ENCODE measurements at regions not wholly inside any gene's neighbourhood (a gene's known extent, or its start where the extent isn't known, plus 50 kb on each side); places are given as distances from the start of the nearest gene placed in this dataset.
"Not testable (repeated sequence)": the region's sequence is repeated elsewhere in the genome, so short reads cannot be mapped to it uniquely, and the experiment has no call there.

GRCh38 chr7:112587504-112587903, 106.7 kb downstream of the LSMEM1 start:
- Histone ChIP-seq H3K9me3 (ENCODE audit: low read length) (no peaks in the 10 kb centered on the region), H3K36me3 (ENCODE audit: insufficient read depth, low read length) (no peaks in the 10 kb centered on the region), H3K4me3 (ENCODE audit: low read length) (no peak overlapping the region), H3K9ac (ENCODE audit: low read length) (no peak overlapping the region), H3K27ac (ENCODE audit: low read length) (no peak overlapping the region), H4K20me1 (ENCODE audit: insufficient read depth) (no peaks in the 10 kb centered on the region), H3K4me2 (ENCODE audit: low read length) (no peak overlapping the region), H3K79me2 (replicated peaks; ENCODE audit: insufficient read depth, low read length) (no peaks in the 10 kb centered on the region), H3F3A (ENCODE audit: insufficient read depth, low read length, poor library complexity, severe bottlenecking) (no peaks in the 10 kb centered on the region), H2AFZ (ENCODE audit: low read depth, low read length) (no peak overlapping the region), H3K9me2 (ENCODE audit: insufficient read depth, low read length) (no peaks in the 10 kb centered on the region), H3K27me3 (ENCODE audit: insufficient read depth, low read depth, low read length) (no peaks in the 10 kb centered on the region)
- TF ChIP-seq POLR2AphosphoS5 (IDR thresholded peaks at IDR 0.05): no peak
- TF ChIP-seq TAF1 (IDR thresholded peaks at IDR 0.05; ENCODE audit: low read depth): no peak
- no peak for TF ChIP-seq EZH2 (IDR thresholded peaks at IDR 0.05; ENCODE audit: borderline replicate concordance, insufficient read depth, low read length, poor library complexity, severe bottlenecking)
- TF ChIP-seq SMC3 (conservative IDR thresholded peaks at IDR 0.05; ENCODE audit: poor library complexity): no peak
- no peak for TF ChIP-seq EP300 (conservative IDR thresholded peaks at IDR 0.05; ENCODE audit: poor library complexity, severe bottlenecking)
- TF ChIP-seq RAD21 (conservative IDR thresholded peaks at IDR 0.05): no peak
- TF ChIP-seq, protein P1, sequence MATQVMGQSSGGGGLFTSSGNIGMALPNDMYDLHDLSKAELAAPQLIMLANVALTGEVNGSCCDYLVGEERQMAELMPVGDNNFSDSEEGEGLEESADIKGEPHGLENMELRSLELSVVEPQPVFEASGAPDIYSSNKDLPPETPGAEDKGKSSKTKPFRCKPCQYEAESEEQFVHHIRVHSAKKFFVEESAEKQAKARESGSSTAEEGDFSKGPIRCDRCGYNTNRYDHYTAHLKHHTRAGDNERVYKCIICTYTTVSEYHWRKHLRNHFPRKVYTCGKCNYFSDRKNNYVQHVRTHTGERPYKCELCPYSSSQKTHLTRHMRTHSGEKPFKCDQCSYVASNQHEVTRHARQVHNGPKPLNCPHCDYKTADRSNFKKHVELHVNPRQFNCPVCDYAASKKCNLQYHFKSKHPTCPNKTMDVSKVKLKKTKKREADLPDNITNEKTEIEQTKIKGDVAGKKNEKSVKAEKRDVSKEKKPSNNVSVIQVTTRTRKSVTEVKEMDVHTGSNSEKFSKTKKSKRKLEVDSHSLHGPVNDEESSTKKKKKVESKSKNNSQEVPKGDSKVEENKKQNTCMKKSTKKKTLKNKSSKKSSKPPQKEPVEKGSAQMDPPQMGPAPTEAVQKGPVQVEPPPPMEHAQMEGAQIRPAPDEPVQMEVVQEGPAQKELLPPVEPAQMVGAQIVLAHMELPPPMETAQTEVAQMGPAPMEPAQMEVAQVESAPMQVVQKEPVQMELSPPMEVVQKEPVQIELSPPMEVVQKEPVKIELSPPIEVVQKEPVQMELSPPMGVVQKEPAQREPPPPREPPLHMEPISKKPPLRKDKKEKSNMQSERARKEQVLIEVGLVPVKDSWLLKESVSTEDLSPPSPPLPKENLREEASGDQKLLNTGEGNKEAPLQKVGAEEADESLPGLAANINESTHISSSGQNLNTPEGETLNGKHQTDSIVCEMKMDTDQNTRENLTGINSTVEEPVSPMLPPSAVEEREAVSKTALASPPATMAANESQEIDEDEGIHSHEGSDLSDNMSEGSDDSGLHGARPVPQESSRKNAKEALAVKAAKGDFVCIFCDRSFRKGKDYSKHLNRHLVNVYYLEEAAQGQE (IDR thresholded peaks at IDR 0.05; ENCODE audit: borderline replicate concordance): no peak
- no peak for TF ChIP-seq MXI1 (conservative IDR thresholded peaks at IDR 0.05; ENCODE audit: poor library complexity, severe bottlenecking)
- TF ChIP-seq CTCF (IDR thresholded peaks at IDR 0.05; ENCODE audit: poor library complexity, severe bottlenecking): no peak

DNA sequence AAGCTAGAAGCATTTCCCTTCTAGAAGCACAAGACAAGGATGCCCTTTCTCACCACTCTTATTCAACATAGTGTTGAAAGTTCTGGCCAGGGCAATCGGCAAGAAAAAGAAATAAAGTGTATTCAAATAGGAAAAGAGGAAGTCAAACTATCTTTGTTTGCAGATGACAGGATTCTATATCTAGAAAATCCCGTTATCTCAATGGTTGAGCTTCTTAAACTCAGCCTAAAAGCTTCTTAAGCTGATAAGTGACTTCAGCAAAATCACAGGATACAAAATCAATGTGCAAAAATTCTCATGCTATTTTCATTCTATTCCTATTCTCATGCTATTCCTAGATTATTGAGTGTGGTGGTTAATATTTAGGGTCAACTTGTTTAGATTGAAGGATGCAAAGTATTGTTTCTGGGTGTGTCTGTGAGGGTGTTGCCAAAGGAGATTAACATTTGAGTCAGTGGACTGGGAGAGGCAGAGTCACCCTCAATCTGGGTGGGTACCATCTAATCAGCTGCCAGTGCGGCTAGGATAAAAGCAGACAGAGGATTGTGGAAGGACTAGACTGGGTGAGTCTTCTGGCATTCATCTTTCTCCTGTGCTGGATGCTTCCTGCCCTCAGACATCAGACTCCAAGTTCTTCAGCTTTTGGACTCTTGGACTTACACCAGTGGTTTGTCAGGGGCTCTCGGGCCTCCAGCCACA, 111.9 kb downstream of the LSMEM1 start:
- not testable (repeated sequence) for H3K9me3 ChIP-seq (ENCODE audit: low read length); H3K27ac ChIP-seq (ENCODE audit: low read length); H3K27me3 ChIP-seq (ENCODE audit: insufficient read depth, low read depth, low read length); H3K4me2 ChIP-seq (ENCODE audit: low read length); H3K79me2 ChIP-seq (replicated peaks; ENCODE audit: insufficient read depth, low read length); H3K9ac ChIP-seq (ENCODE audit: low read length); H3K9me2 ChIP-seq (ENCODE audit: insufficient read depth, low read length); H3K36me3 ChIP-seq (ENCODE audit: insufficient read depth, low read length); H3F3A ChIP-seq (ENCODE audit: insufficient read depth, low read length, poor library complexity, severe bottlenecking); H4K20me1 ChIP-seq (ENCODE audit: insufficient read depth); H3K4me3 ChIP-seq (ENCODE audit: low read length); H2AFZ ChIP-seq (ENCODE audit: low read depth, low read length)

GRCh38 chr7:112594397-112594796, 113.6 kb downstream of the LSMEM1 start:
- H4K20me1 ChIP-seq (ENCODE audit: insufficient read depth): no peaks in the 10 kb centered on the region
- no peak overlapping the region for H3K27ac ChIP-seq (ENCODE audit: low read length)
- TF ChIP-seq SMC3 (conservative IDR thresholded peaks at IDR 0.05; ENCODE audit: poor library complexity): no peak
- TF ChIP-seq CTCF (IDR thresholded peaks at IDR 0.05; ENCODE audit: poor library complexity, severe bottlenecking): no peak
- TF ChIP-seq EP300 (conservative IDR thresholded peaks at IDR 0.05; ENCODE audit: poor library complexity, severe bottlenecking): no peak
- no peak for TF ChIP-seq POLR2AphosphoS5 (IDR thresholded peaks at IDR 0.05)
- TF ChIP-seq TAF1 (IDR thresholded peaks at IDR 0.05; ENCODE audit: low read depth): no peak
- no peak for TF ChIP-seq RAD21 (conservative IDR thresholded peaks at IDR 0.05)
- TF ChIP-seq, protein P1 (IDR thresholded peaks at IDR 0.05; ENCODE audit: borderline replicate concordance): no peak
- no peak for TF ChIP-seq MXI1 (conservative IDR thresholded peaks at IDR 0.05; ENCODE audit: poor library complexity, severe bottlenecking)
- no peak for TF ChIP-seq EZH2 (IDR thresholded peaks at IDR 0.05; ENCODE audit: borderline replicate concordance, insufficient read depth, low read length, poor library complexity, severe bottlenecking)
- H2AFZ ChIP-seq (ENCODE audit: low read depth, low read length): no peak overlapping the region
- no peak overlapping the region for H3K9ac ChIP-seq (ENCODE audit: low read length)
- no peaks in the 10 kb centered on the region for H3K79me2 ChIP-seq (replicated peaks; ENCODE audit: insufficient read depth, low read length)
- H3K9me2 ChIP-seq (ENCODE audit: insufficient read depth, low read length): no peaks in the 10 kb centered on the region
- H3K4me3 ChIP-seq (ENCODE audit: low read length): no peak overlapping the region
- H3F3A ChIP-seq (ENCODE audit: insufficient read depth, low read length, poor library complexity, severe bottlenecking): no peaks in the 10 kb centered on the region
- H3K9me3 ChIP-seq (ENCODE audit: low read length): no peaks in the 10 kb centered on the region
- no peak overlapping the region for H3K4me2 ChIP-seq (ENCODE audit: low read length)
- no peaks in the 10 kb centered on the region for H3K36me3 ChIP-seq (ENCODE audit: insufficient read depth, low read length)
- H3K27me3 ChIP-seq (ENCODE audit: insufficient read depth, low read depth, low read length): no peaks in the 10 kb centered on the region
